Fibroblast of pulmonary artery (primary cell): ENCODE measurements at regions not wholly inside any gene's neighbourhood (a gene's known extent, or its start where the extent isn't known, plus 50 kb on each side); places are given as distances from the start of the nearest gene placed in this dataset.
A peak's percentile ranks its signal among the peaks of the same experiment; 100 is the strongest.

Source experiments
- DNase-seq: peaks from one replicate; pipeline ENCODE4 v3.0.0-alpha.2; 2010; ENCODE audit warnings: low read depth
- H3K4me3 ChIP-seq: replicated peaks from 2 replicates; pipeline ENCODE4 v1.5.1; 2011; ENCODE audit warnings: low read depth, mild to moderate bottlenecking, control low read depth, low read length, moderate library complexity
- CTCF ChIP-seq: IDR thresholded peaks from 2 replicates; pipeline ENCODE4 v1.5.1; 2011; ENCODE audit warnings: mild to moderate bottlenecking, control low read depth, low read length, inconsistent platforms; ENCODE audit errors: missing control alignments

GRCh38 chr9:87803166-87803565 is 77.2 kb downstream of the CTSL start:
- H3K4me3 ChIP-seq: no peak overlapping the region
- TF ChIP-seq CTCF: no peak
- DNase-seq: no peak

- DNase-seq: no peak
- no peak for TF ChIP-seq CTCF
- H3K4me3 ChIP-seq: no peak overlapping the region
These were observed 77.9 kb downstream of the CTSL start for GRCh38 chr9:87803623-87804345.

GRCh38 chr9:87805259-87805658 is 77.4 kb upstream of the SPATA31E1 start:
- DNase-seq: no peak
- H3K4me3 ChIP-seq: no peak overlapping the region
- no peak for TF ChIP-seq CTCF

GRCh38 chr9:87810008-87810407 is 72.7 kb upstream of the SPATA31E1 start:
- no peak for TF ChIP-seq CTCF

GRCh38 chr9:87810679-87811178 is 71.9 kb upstream of the SPATA31E1 start:
- no peak overlapping the region for H3K4me3 ChIP-seq
- no peak for DNase-seq
- TF ChIP-seq CTCF: no peak

More at GRCh38 chr9:87810008-87810407, 72.7 kb upstream of the SPATA31E1 start:
- H3K4me3 ChIP-seq: no peak overlapping the region
- no peak for DNase-seq

GRCh38 chr9:87812375-87813118 is 70.1 kb upstream of the SPATA31E1 start:
- TF ChIP-seq CTCF: peak; percentile 100
- DNase-seq: peak; percentile 77
- no peak overlapping the region for H3K4me3 ChIP-seq
